PC-3 (cell line): ENCODE measurements at regions not wholly inside any gene's neighbourhood (a gene's known extent, or its start where the extent isn't known, plus 50 kb on each side); places are given as distances from the start of the nearest gene placed in this dataset.

Experiments
- ATAC-seq: fragments of 200-7000 bp; cut with Tn5 transposase; 2 replicates; pipeline ENCODE4 v1.9.1; 2020; ENCODE audit warnings: mild to moderate bottlenecking, moderate library complexity
- BruUV-seq: library from RNA; stranded (reverse); fragments of 400-500 nt; replicated peaks from 2 replicates; lab custom pipeline; 2021; lab: Mats Ljungman, UMichigan
- CTCF ChIA-PET: fragments of 300-600 bp; sonication (Branson Sonifier 250); formaldehyde crosslinking; loops from one replicate; lab custom pipeline; 2022; ENCODE audit warnings: antibody characterized with exemption; lab: Charles Lee
- POLR2A ChIA-PET: fragments of 300-600 bp; sonication (Branson Sonifier 250); formaldehyde crosslinking; loops from one replicate; lab custom pipeline; 2022; ENCODE audit warnings: antibody characterized with exemption; ENCODE audit not compliant: unreplicated experiment; lab: Charles Lee
- DNase-seq: peaks from one replicate; pipeline ENCODE4 v3.0.0-alpha.2; 2015
- H2AFZ ChIP-seq: fragments of 300-600 bp; sonication (generic); 2 replicates; pipeline ENCODE4 v1.6.0; 2016; ENCODE audit warnings: antibody characterized with exemption, low read length
- H3F3A ChIP-seq: fragments of 300-600 bp; sonication (generic); one replicate; pipeline ENCODE4 v1.6.0; 2017; ENCODE audit warnings: antibody characterized with exemption, low read length, control low read depth, mild to moderate bottlenecking; ENCODE audit not compliant: unreplicated experiment
- H3K27ac ChIP-seq: fragments of 300-600 bp; sonication (generic); 2 replicates; pipeline ENCODE4 v1.5.1; 2016; ENCODE audit warnings: mild to moderate bottlenecking, low read length
- H3K27me3 ChIP-seq: fragments of 300-600 bp; sonication (generic); 2 replicates; pipeline ENCODE4 v1.6.1; 2016; ENCODE audit warnings: low read length, mixed read lengths
- H3K36me3 ChIP-seq: fragments of 300-600 bp; sonication (generic); 2 replicates; pipeline ENCODE4 v1.6.1; 2016; ENCODE audit warnings: low read depth, mixed run types, low read length, mixed read lengths
- H3K4me1 ChIP-seq: fragments of 300-600 bp; sonication (generic); 2 replicates; pipeline ENCODE4 v1.5.1; 2016; ENCODE audit warnings: low read length; ENCODE audit not compliant: insufficient read depth
- H3K4me2 ChIP-seq: fragments of 300-600 bp; sonication (generic); 2 replicates; pipeline ENCODE4 v1.6.0; 2016; ENCODE audit warnings: low read length
- H3K4me3 ChIP-seq: fragments of 300-600 bp; sonication (generic); 2 replicates; pipeline ENCODE4 v1.5.1; 2016; ENCODE audit warnings: mild to moderate bottlenecking, low read length, mixed read lengths
- H3K79me2 ChIP-seq: fragments of 300-600 bp; sonication (generic); 2 replicates; pipeline ENCODE4 v1.6.1; 2017; ENCODE audit warnings: low read length, mixed read lengths
- H3K9ac ChIP-seq: fragments of 300-600 bp; sonication (generic); 2 replicates; pipeline ENCODE4 v1.6.0; 2016; ENCODE audit warnings: mild to moderate bottlenecking, low read length
- H3K9me2 ChIP-seq: fragments of 300-600 bp; sonication (generic); replicated peaks from 2 replicates; pipeline ENCODE4 v1.6.1; 2016; ENCODE audit warnings: mixed run types, low read length, mixed read lengths
- H3K9me3 ChIP-seq: fragments of 300-600 bp; sonication (generic); 2 replicates; pipeline ENCODE4 v1.6.1; 2016; ENCODE audit warnings: low read length, mixed read lengths
- H4K20me1 ChIP-seq: fragments of 300-600 bp; sonication (generic); 2 replicates; pipeline ENCODE4 v1.6.1; 2016; ENCODE audit warnings: low read length, mixed read lengths
- CTCF ChIP-seq: fragments of 300-600 bp; sonication (generic); conservative IDR thresholded peaks from 2 replicates; pipeline ENCODE4 v1.5.1; 2017; ENCODE audit warnings: antibody characterized with exemption, low read depth, mild to moderate bottlenecking, low read length
- EZH2 ChIP-seq: fragments of 300-600 bp; sonication (generic); IDR thresholded peaks from one replicate; pipeline ENCODE4 v1.6.1; 2017; ENCODE audit warnings: antibody characterized with exemption, mild to moderate bottlenecking, low read length; ENCODE audit not compliant: unreplicated experiment
- EZH2phosphoT487 ChIP-seq: fragments of 300-600 bp; sonication (generic); IDR thresholded peaks from 2 replicates; pipeline ENCODE4 v1.6.1; 2018; ENCODE audit warnings: mild to moderate bottlenecking, antibody characterized with exemption, low read length, borderline replicate concordance
- intact Hi-C: fragments of 100-400 bp; cut with micrococcal nuclease; formaldehyde crosslinking; loops from 2 replicates; pipeline ENCODE4 v1.9.0; 2023

GRCh38 chr4:178463747-178464146 lies 1021.5 kb upstream of the AGA start:
- no peaks in the 10 kb centered on the region for H3K4me1 ChIP-seq
- no peaks in the 10 kb centered on the region for H3F3A ChIP-seq
- H3K9me2 ChIP-seq = no peaks in the 10 kb centered on the region
- H3K4me3 ChIP-seq = no peak overlapping the region
- intact Hi-C loops = no loop called here
- H3K27ac ChIP-seq = no peak overlapping the region
- H3K79me2 ChIP-seq = no peaks in the 10 kb centered on the region
- H3K9me3 ChIP-seq = no peaks in the 10 kb centered on the region
- TF ChIP-seq EZH2phosphoT487 = no peak
- no TSS peak for BruUV-seq
- H3K27me3 ChIP-seq = no peaks in the 10 kb centered on the region
- no peak overlapping the region for H3K4me2 ChIP-seq
- H3K36me3 ChIP-seq = no peaks in the 10 kb centered on the region
- ATAC-seq (no peak), DNase-seq (no peak)
- ChIA-PET CTCF (no interaction called here), POLR2A (no interaction called here)
- no peak overlapping the region for H3K9ac ChIP-seq
- no peak overlapping the region for H2AFZ ChIP-seq
- no peaks in the 10 kb centered on the region for H4K20me1 ChIP-seq

- no TSS peak for BruUV-seq
- Histone ChIP-seq H3K36me3 (no peaks in the 10 kb centered on the region), H3F3A (no peaks in the 10 kb centered on the region), H2AFZ (no peak overlapping the region), H4K20me1 (no peaks in the 10 kb centered on the region), H3K9me2 (no peaks in the 10 kb centered on the region), H3K4me1 (no peaks in the 10 kb centered on the region), H3K4me2 (no peak overlapping the region), H3K4me3 (no peak overlapping the region), H3K9ac (no peak overlapping the region), H3K9me3 (no peaks in the 10 kb centered on the region), H3K27me3 (no peaks in the 10 kb centered on the region), H3K27ac (no peak overlapping the region), H3K79me2 (no peaks in the 10 kb centered on the region)
- CTCF ChIA-PET = no interaction called here
- TF ChIP-seq EZH2 = no peak
- no peak; the same call in 1 of the 2 replicates for TF ChIP-seq CTCF
- TF ChIP-seq EZH2phosphoT487 = no peak
- intact Hi-C loops = no loop called here
- no peak for DNase-seq
- POLR2A ChIA-PET = no interaction called here
- 0 out of 2 replicates have a peak, but pooled peaks have one; percentile 13 for ATAC-seq
These were observed 1029.0 kb upstream of the AGA start for GRCh38 chr4:178470996-178471784.

GRCh38 chr4:178471994-178472393 lies 1029.8 kb upstream of the AGA start:
- Histone ChIP-seq H3K27ac (no peak overlapping the region), H3K79me2 (no peaks in the 10 kb centered on the region), H3K27me3 (no peaks in the 10 kb centered on the region), H3K36me3 (no peaks in the 10 kb centered on the region), H3K9ac (no peak overlapping the region), H3K9me3 (no peaks in the 10 kb centered on the region), H3K9me2 (no peaks in the 10 kb centered on the region), H2AFZ (no peak overlapping the region), H4K20me1 (no peaks in the 10 kb centered on the region), H3K4me1 (no peaks in the 10 kb centered on the region), H3F3A (no peaks in the 10 kb centered on the region), H3K4me3 (no peak overlapping the region), H3K4me2 (no peak overlapping the region)
- no peak for TF ChIP-seq EZH2
- TF ChIP-seq CTCF = no peak
- TF ChIP-seq EZH2phosphoT487 = no peak
- intact Hi-C loops = no loop called here
- POLR2A ChIA-PET = interaction anchor here (0.7 kb wide), 1 partner anchor 537 kb away, joined by 3 read pairs; no protein-coding TSS in a partner anchor
- ATAC-seq (no peak), DNase-seq (no peak)
- no TSS peak for BruUV-seq
- CTCF ChIA-PET = no interaction called here
